B cell (primary cell): ENCODE measurements at regions not wholly inside any gene's neighbourhood (a gene's known extent, or its start where the extent isn't known, plus 50 kb on each side); places are given as distances from the start of the nearest gene placed in this dataset.

ENCODE experiments used
- ATAC-seq: fragments of 200-7000 bp; cut with Tn5 transposase; one replicate; pipeline ENCODE4 v1.10.0; 2021; ENCODE audit warnings: low read depth, mild to moderate bottlenecking, moderate number of reproducible peaks, moderate library complexity
- CTCF ChIA-PET: fragments of 350-600 bp; sonication (Branson Sonifier 250); formaldehyde crosslinking; loops from one replicate; lab custom pipeline; 2021; ENCODE audit warnings: antibody characterized with exemption, inconsistent platforms; lab: Charles Lee
- POLR2A ChIA-PET: fragments of 350-600 bp; sonication (Branson Sonifier 250); formaldehyde crosslinking; loops from one replicate; lab custom pipeline; 2021; ENCODE audit warnings: antibody characterized with exemption; lab: Charles Lee
- DNase-seq: peaks from one replicate; pipeline ENCODE4 v3.0.0; 2013
- H2AFZ ChIP-seq: 2 replicates; pipeline ENCODE4 v1.6.1; 2012; ENCODE audit warnings: mild to moderate bottlenecking, low read depth, low read length; ENCODE audit not compliant: insufficient read depth, poor library complexity, severe bottlenecking
- H3K27ac ChIP-seq, 2 donors: 1 replicate in 1 of 2; 2 replicates in 1 of 2; pipeline ENCODE4 v1.5.1; 2012 to 2013; ENCODE audit warnings: low read length in 2 of 2, mild to moderate bottlenecking in 2 of 2, moderate library complexity in 1 of 2
- H3K27me3 ChIP-seq, 4 experiments: fragments of 200-600 bp in 1 of 4; sonication (generic) in 1 of 4; replicated peaks in 1 of 4; 1 replicate in 2 of 4; 2 replicates in 2 of 4; pipeline versions ENCODE4 v1.6.1 to v1.7.0; 2013 to 2016; ENCODE audit warnings: low read length in 3 of 4, mild to moderate bottlenecking in 2 of 4, mixed read lengths in 1 of 4, moderate library complexity in 1 of 4; ENCODE audit not compliant: insufficient read depth in 4 of 4, control insufficient read depth in 3 of 4; ENCODE audit errors: control extremely low read depth in 1 of 4
- H3K36me3 ChIP-seq, 2 experiments: replicated peaks in 1 of 2; 1 replicate in 1 of 2; 2 replicates in 1 of 2; pipeline versions ENCODE4 v1.6.1 to v1.7.1; 2013; ENCODE audit warnings: low read length in 1 of 2; ENCODE audit not compliant: insufficient read depth in 2 of 2, control insufficient read depth in 1 of 2; ENCODE audit errors: control extremely low read depth in 1 of 2, extremely low read depth in 1 of 2
- H3K4me1 ChIP-seq, 2 donors: fragments of 200-600 bp in 1 of 2; sonication (generic) in 1 of 2; 1 replicate in 1 of 2; 2 replicates in 1 of 2; pipeline versions ENCODE4 v1.5.1 to v1.6.1; 2013 to 2017; ENCODE audit warnings: low read length in 2 of 2; ENCODE audit not compliant: control insufficient read depth in 2 of 2, insufficient read depth in 2 of 2
- H3K4me2 ChIP-seq: replicated peaks from 2 replicates; pipeline ENCODE3; 2012; ENCODE audit warnings: mild to moderate bottlenecking, low read depth, low read length; ENCODE audit not compliant: poor library complexity, severe bottlenecking
- H3K4me3 ChIP-seq, 5 experiments: fragments of 200-600 bp in 1 of 5; sonication (generic) in 1 of 5; 1 replicate in 3 of 5; 2 replicates in 2 of 5; pipeline versions ENCODE4 v1.5.1 to v1.7.0; 2011 to 2016; ENCODE audit warnings: low read length in 4 of 5, mild to moderate bottlenecking in 4 of 5, low read depth in 2 of 5, control low read depth in 1 of 5, moderate library complexity in 1 of 5; ENCODE audit not compliant: insufficient read depth in 1 of 5; ENCODE audit errors: control extremely low read depth in 1 of 5, extremely low read depth in 1 of 5
- H3K79me2 ChIP-seq: fragments of 200-600 bp; sonication (generic); one replicate; pipeline ENCODE4 v1.6.0; 2016; ENCODE audit warnings: low read length; ENCODE audit not compliant: control insufficient read depth, insufficient read depth
- H3K9ac ChIP-seq: fragments of 200-600 bp; sonication (generic); 2 replicates; pipeline ENCODE4 v1.6.1; 2017; ENCODE audit warnings: mild to moderate bottlenecking, low read length, moderate library complexity
- H3K9me3 ChIP-seq, 3 donors: one replicate each; pipeline versions ENCODE4 v1.6.1 to v1.7.1; 2013; ENCODE audit warnings: low read length in 2 of 3; ENCODE audit not compliant: control insufficient read depth in 2 of 3, insufficient read depth in 1 of 3; ENCODE audit errors: control extremely low read depth in 1 of 3
- H4K20me1 ChIP-seq: 2 replicates; pipeline ENCODE4 v1.6.0; 2012; ENCODE audit warnings: mild to moderate bottlenecking, low read length; ENCODE audit not compliant: insufficient read depth, control insufficient read depth, poor library complexity, severe bottlenecking
- H3K27ac Mint-ChIP-seq: one replicate; pipeline ENCODE4 v1.8.0; 2021; ENCODE audit warnings: mixed read lengths
- H3K27me3 Mint-ChIP-seq: one replicate; pipeline ENCODE4 v1.8.0; 2021; ENCODE audit warnings: mixed read lengths
- H3K4me1 Mint-ChIP-seq: one replicate; pipeline ENCODE4 v1.8.0; 2021; ENCODE audit warnings: mixed read lengths
- H3K4me3 Mint-ChIP-seq: one replicate; pipeline ENCODE4 v1.8.0; 2021; ENCODE audit warnings: mixed read lengths
- H3K9me3 Mint-ChIP-seq: one replicate; pipeline ENCODE4 v1.8.0; 2022; ENCODE audit warnings: mixed read lengths; ENCODE audit not compliant: insufficient read depth
- EZH2 ChIP-seq: IDR thresholded peaks from 2 replicates; pipeline ENCODE4 v1.6.1; 2012; ENCODE audit warnings: borderline replicate concordance, low read depth, mild to moderate bottlenecking, moderate library complexity, low read length; ENCODE audit not compliant: insufficient read depth, poor library complexity, severe bottlenecking
- WGBS: methylation state at CpG from one replicate; pipeline ENCODE4 v1.1.5; 2013; ENCODE audit warnings: missing lambda C conversion rate; ENCODE audit not compliant: insufficient coverage; 5-methylcytosine and 5-hydroxymethylcytosine counted together
- intact Hi-C: fragments of 100-400 bp; cut with micrococcal nuclease; formaldehyde crosslinking; loops from one replicate; pipeline ENCODE4 v1.10.0; 2022
- TF ChIP-seq, protein P1 (sequence below): fragments of 200-600 bp; IDR thresholded peaks from one replicate; pipeline ENCODE4 v1.8.0; 2022; ENCODE audit warnings: antibody characterized with exemption, mild to moderate bottlenecking

DNA sequence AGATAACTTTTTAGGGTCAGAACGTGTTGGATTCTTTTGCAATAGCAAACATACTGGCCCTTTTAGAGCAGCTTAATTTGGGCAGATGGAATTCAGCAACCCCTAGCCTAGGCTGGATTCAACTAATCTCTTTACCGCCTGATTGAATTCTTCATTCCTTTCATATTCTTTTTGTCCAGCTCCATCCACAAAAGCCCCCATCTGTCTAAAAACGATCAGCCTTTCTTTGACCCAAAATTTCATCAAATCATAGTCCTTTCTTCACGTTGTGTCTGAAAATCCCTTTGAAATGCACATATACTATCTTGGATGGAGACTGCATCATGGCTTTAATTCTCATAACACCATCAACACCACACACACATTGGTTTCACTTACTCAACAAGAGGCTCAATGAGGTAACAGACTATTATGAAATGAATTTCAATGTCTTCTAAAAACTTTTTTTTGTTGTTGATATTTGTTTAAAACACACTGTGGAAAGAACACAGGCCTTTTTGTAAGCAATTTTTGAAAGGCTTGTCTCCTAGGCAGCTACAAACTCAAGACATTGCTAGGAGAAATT, 128.0 kb upstream of the EEA1 start:
- DNase-seq (no peak), ATAC-seq (no peak)
- Mint-ChIP-seq H3K9me3 (no peaks in the 10 kb centered on the region), H3K27me3 (peaks cover 12% of the 10 kb centered on the region), H3K27ac (no peak overlapping the region), H3K4me1 (peaks cover 20% of the 10 kb centered on the region), H3K4me3 (no peak overlapping the region)
- Histone ChIP-seq H3K9ac (no peak overlapping the region), H3K36me3 (no peaks in the 10 kb centered on the region), H4K20me1 (no peaks in the 10 kb centered on the region), H3K9me3 (no peaks in the 10 kb centered on the region), H3K27me3 (peaks cover 0 to 4% (median 0%) of the 10 kb centered on the region in 4 experiments), H3K27ac (no peak overlapping the region), H3K4me2 (no peak overlapping the region), H3K4me1 (peaks cover 14 to 20% of the 10 kb centered on the region in 2 donors), H2AFZ (no peak overlapping the region), H3K79me2 (no peaks in the 10 kb centered on the region), H3K4me3 (no peak overlapping the region)
- WGBS = 100% methylated on average over 3 of the region's 4 CpGs
- no peak for TF ChIP-seq EZH2
- TF ChIP-seq, protein P1, sequence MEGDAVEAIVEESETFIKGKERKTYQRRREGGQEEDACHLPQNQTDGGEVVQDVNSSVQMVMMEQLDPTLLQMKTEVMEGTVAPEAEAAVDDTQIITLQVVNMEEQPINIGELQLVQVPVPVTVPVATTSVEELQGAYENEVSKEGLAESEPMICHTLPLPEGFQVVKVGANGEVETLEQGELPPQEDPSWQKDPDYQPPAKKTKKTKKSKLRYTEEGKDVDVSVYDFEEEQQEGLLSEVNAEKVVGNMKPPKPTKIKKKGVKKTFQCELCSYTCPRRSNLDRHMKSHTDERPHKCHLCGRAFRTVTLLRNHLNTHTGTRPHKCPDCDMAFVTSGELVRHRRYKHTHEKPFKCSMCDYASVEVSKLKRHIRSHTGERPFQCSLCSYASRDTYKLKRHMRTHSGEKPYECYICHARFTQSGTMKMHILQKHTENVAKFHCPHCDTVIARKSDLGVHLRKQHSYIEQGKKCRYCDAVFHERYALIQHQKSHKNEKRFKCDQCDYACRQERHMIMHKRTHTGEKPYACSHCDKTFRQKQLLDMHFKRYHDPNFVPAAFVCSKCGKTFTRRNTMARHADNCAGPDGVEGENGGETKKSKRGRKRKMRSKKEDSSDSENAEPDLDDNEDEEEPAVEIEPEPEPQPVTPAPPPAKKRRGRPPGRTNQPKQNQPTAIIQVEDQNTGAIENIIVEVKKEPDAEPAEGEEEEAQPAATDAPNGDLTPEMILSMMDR = no peak
- ChIA-PET CTCF (no interaction called here), POLR2A (no interaction called here)
- intact Hi-C loops = no loop called here

- WGBS = 75% methylated on average over 6 of the region's 7 CpGs
- CTCF ChIA-PET = no interaction called here
- Histone ChIP-seq H3K36me3 (no peaks in the 10 kb centered on the region), H3K9me3 (no peaks in the 10 kb centered on the region), H3K27ac (no peak overlapping the region), H3K79me2 (no peaks in the 10 kb centered on the region), H3K27me3 (peaks cover 0 to 4% (median 0%) of the 10 kb centered on the region in 4 experiments), H3K4me3 (no peak overlapping the region), H4K20me1 (no peaks in the 10 kb centered on the region), H3K9ac (no peak overlapping the region), H3K4me1 (peaks cover 14 to 20% of the 10 kb centered on the region in 2 donors), H3K4me2 (no peak overlapping the region), H2AFZ (no peak overlapping the region)
- TF ChIP-seq, protein P1 = no peak
- no peak for TF ChIP-seq EZH2
- no peak for ATAC-seq
- H3K27me3 Mint-ChIP-seq = peaks cover 15% of the 10 kb centered on the region
- H3K4me3 Mint-ChIP-seq = no peak overlapping the region
- DNase-seq = no peak
- no peak overlapping the region for H3K27ac Mint-ChIP-seq
- intact Hi-C loops = no loop called here
- POLR2A ChIA-PET = no interaction called here
- no peaks in the 10 kb centered on the region for H3K9me3 Mint-ChIP-seq
- H3K4me1 Mint-ChIP-seq = peaks cover 20% of the 10 kb centered on the region
These were observed 129.2 kb upstream of the EEA1 start for GRCh38 chr12:93058280-93058679.
